SU-DHL-6 (cell line): ENCODE measurements at regions not wholly inside any gene's neighbourhood (a gene's known extent, or its start where the extent isn't known, plus 50 kb on each side); places are given as distances from the start of the nearest gene placed in this dataset.

Source experiments
- H2AFZ ChIP-seq: fragments of 200-600 bp; sonication (generic); 2 replicates; pipeline ENCODE4 v1.6.1; 2014; ENCODE audit warnings: low read depth, mild to moderate bottlenecking, moderate library complexity, mixed read lengths, antibody characterized with exemption, low read length; ENCODE audit not compliant: severe bottlenecking
- H3F3A ChIP-seq: fragments of 200-600 bp; shearing (Covaris generic); 2 replicates; pipeline ENCODE4 v1.6.0; 2016; ENCODE audit warnings: antibody characterized with exemption, mild to moderate bottlenecking; ENCODE audit not compliant: insufficient read depth
- H3K27ac ChIP-seq: fragments of 200-600 bp; sonication (generic); 2 replicates; pipeline ENCODE4 v1.5.1; 2016; ENCODE audit warnings: low read depth, mild to moderate bottlenecking, low read length, moderate library complexity, mixed read lengths
- H3K27me3 ChIP-seq: fragments of 200-600 bp; sonication (generic), shearing (Covaris generic); 2 replicates; pipeline ENCODE4 v1.6.0; 2014; ENCODE audit warnings: mild to moderate bottlenecking, low read length
- H3K36me3 ChIP-seq: fragments of 200-600 bp; sonication (generic); 2 replicates; pipeline ENCODE4 v1.6.1; 2014; ENCODE audit warnings: mild to moderate bottlenecking, low read length, mixed read lengths
- H3K4me2 ChIP-seq: fragments of 300-600, 200-600 bp; shearing (Covaris generic), sonication (generic); 2 replicates; pipeline ENCODE4 v1.6.0; 2014; ENCODE audit warnings: low read length, low read depth, mild to moderate bottlenecking; ENCODE audit not compliant: poor library complexity, severe bottlenecking
- H3K4me3 ChIP-seq: fragments of 200-600 bp; sonication (generic); 2 replicates; pipeline ENCODE4 v1.5.1; 2014; ENCODE audit warnings: antibody characterized with exemption, low read length, mild to moderate bottlenecking, mixed read lengths; ENCODE audit not compliant: insufficient read depth, poor library complexity, severe bottlenecking
- H3K79me2 ChIP-seq: fragments of 200-600 bp; sonication (generic); 2 replicates; pipeline ENCODE4 v1.6.1; 2014; ENCODE audit warnings: mild to moderate bottlenecking, low read length, moderate library complexity; ENCODE audit not compliant: insufficient read depth
- H3K9ac ChIP-seq: fragments of 200-600 bp; sonication (generic); 2 replicates; pipeline ENCODE4 v1.7.0; 2014; ENCODE audit warnings: mild to moderate bottlenecking, low read length
- H3K9me2 ChIP-seq: fragments of 200-600 bp; sonication (generic); replicated peaks from 2 replicates; pipeline ENCODE4 v1.6.1; 2014; ENCODE audit warnings: low read length; ENCODE audit not compliant: insufficient read depth
- H3K9me3 ChIP-seq: fragments of 200-600 bp; sonication (generic); 2 replicates; pipeline ENCODE4 v1.6.1; 2014; ENCODE audit warnings: low read length, mixed read lengths; ENCODE audit not compliant: insufficient read depth
- H4K20me1 ChIP-seq: fragments of 200-600 bp; sonication (generic); 2 replicates; pipeline ENCODE4 v1.6.1; 2014; ENCODE audit warnings: low read depth, mild to moderate bottlenecking, antibody characterized with exemption, low read length, moderate library complexity, mixed read lengths
- CTCF ChIP-seq: fragments of 200-600 bp; sonication (generic); IDR thresholded peaks from one replicate; pipeline ENCODE4 v1.5.1; 2017; ENCODE audit warnings: antibody characterized with exemption, mild to moderate bottlenecking, low read length, moderate library complexity; ENCODE audit not compliant: insufficient read depth, poor library complexity, severe bottlenecking
- EZH2phosphoT487 ChIP-seq: fragments of 200-600 bp; sonication (generic), shearing (Covaris generic); conservative IDR thresholded peaks from 2 replicates; pipeline ENCODE4 v1.6.1; 2018; ENCODE audit warnings: mild to moderate bottlenecking, antibody characterized with exemption, low read length, moderate library complexity, mixed read lengths

- TF ChIP-seq EZH2phosphoT487, result no peak
- TF ChIP-seq CTCF, result no peak
- H3K9me3 ChIP-seq, result no peaks in the 10 kb centered on the region
- no peaks in the 10 kb centered on the region for H3K79me2 ChIP-seq
- no peaks in the 10 kb centered on the region for H4K20me1 ChIP-seq
- no peaks in the 10 kb centered on the region for H3K36me3 ChIP-seq
- H3K27ac ChIP-seq, result no peak overlapping the region
- H3F3A ChIP-seq, result no peaks in the 10 kb centered on the region
- H2AFZ ChIP-seq, result no peak overlapping the region
- H3K4me3 ChIP-seq, result no peak overlapping the region
- no peaks in the 10 kb centered on the region for H3K9me2 ChIP-seq
- no peak overlapping the region for H3K4me2 ChIP-seq
- no peaks in the 10 kb centered on the region for H3K27me3 ChIP-seq
- H3K9ac ChIP-seq, result no peak overlapping the region
Observed at GRCh38 chr16:87196661-87197060, 120.5 kb downstream of the C16orf95 start.

- Histone ChIP-seq H4K20me1 (no peaks in the 10 kb centered on the region), H3K36me3 (no peaks in the 10 kb centered on the region), H3K9ac (no peak overlapping the region), H3K9me2 (no peaks in the 10 kb centered on the region), H3K9me3 (no peaks in the 10 kb centered on the region), H3K27me3 (no peaks in the 10 kb centered on the region), H3K4me3 (no peak overlapping the region), H3K27ac (no peak overlapping the region), H2AFZ (no peak overlapping the region), H3K79me2 (no peaks in the 10 kb centered on the region), H3K4me2 (no peak overlapping the region), H3F3A (no peaks in the 10 kb centered on the region)
- TF ChIP-seq CTCF (no peak), EZH2phosphoT487 (no peak)
Observed at GRCh38 chr16:87198328-87198832, 118.8 kb downstream of the C16orf95 start.

GRCh38 chr16:87198881-87199280 lies 118.3 kb downstream of the C16orf95 start:
- no peaks in the 10 kb centered on the region for H3K79me2 ChIP-seq
- H3K9me3 ChIP-seq, result no peaks in the 10 kb centered on the region
- no peaks in the 10 kb centered on the region for H3F3A ChIP-seq
- H3K27me3 ChIP-seq, result no peaks in the 10 kb centered on the region
- H3K36me3 ChIP-seq, result no peaks in the 10 kb centered on the region
- H4K20me1 ChIP-seq, result no peaks in the 10 kb centered on the region
- TF ChIP-seq CTCF, result no peak
- TF ChIP-seq EZH2phosphoT487, result no peak
- H3K9me2 ChIP-seq, result no peaks in the 10 kb centered on the region
- no peak overlapping the region for H3K4me2 ChIP-seq
- no peak overlapping the region for H3K9ac ChIP-seq
- H2AFZ ChIP-seq, result no peak overlapping the region
- no peak overlapping the region for H3K27ac ChIP-seq
- H3K4me3 ChIP-seq, result no peak overlapping the region
